ENCODE measurements at regions not wholly inside any gene's neighbourhood (a gene's known extent, or its start where the extent isn't known, plus 50 kb on each side); places are given as distances from the start of the nearest gene placed in this dataset.

DNA sequence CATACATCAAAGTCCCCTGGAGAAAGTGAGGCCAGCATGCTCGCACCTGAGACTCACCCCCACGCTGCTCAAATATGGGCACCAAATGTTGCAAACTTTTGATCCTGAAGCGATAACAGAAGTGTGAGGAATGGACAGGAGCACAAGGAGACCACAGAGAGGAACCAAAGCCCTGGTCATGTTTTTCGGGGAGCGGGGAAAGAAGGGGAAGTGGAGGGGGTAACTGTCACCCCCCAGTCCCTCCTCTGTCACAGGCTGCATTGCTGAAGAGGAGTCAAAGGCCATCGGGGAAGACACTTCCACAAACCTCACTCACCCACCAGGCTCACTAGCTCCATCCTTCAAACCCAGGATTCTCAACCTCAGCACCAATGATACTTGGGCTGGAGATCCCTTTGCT, 182.4 kb downstream of the UACA start:
- H3K79me2 ChIP-seq (replicated peaks; ENCODE audit: insufficient read depth, low read length), result no peaks in the 10 kb centered on the region
- H3K4me3 ChIP-seq (ENCODE audit: low read length), result no peak overlapping the region

DNA sequence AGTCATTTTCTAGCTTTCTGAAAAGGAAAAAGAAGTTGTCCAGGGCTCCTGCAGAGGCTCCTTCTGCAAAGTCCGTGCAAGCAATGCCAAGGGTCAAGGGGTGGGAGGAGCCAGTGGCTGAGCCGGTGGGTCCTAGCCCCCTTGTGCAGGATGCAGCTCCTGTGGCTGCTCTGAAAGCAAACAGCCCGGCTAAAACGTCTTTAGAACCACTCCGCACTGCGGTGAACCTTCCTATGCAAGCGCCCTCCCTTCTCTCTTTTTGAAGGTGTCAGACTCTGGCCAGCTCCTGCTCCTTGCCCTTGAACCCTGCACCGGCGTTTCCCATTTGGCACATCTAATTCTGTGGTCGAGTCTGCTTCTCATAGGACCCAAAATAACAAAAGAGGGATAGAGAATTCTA, 183.1 kb downstream of the UACA start:
- Histone ChIP-seq H4K20me1 (ENCODE audit: insufficient read depth) (no peaks in the 10 kb centered on the region), H3K36me3 (ENCODE audit: insufficient read depth, low read length) (no peaks in the 10 kb centered on the region), H3K9me3 (ENCODE audit: low read length) (no peaks in the 10 kb centered on the region), H3K4me2 (ENCODE audit: low read length) (no peak overlapping the region), H3K9me2 (ENCODE audit: insufficient read depth, low read length) (no peaks in the 10 kb centered on the region), H3K27ac (ENCODE audit: low read length) (no peak overlapping the region), H2AFZ (ENCODE audit: low read depth, low read length) (no peak overlapping the region), H3F3A (ENCODE audit: insufficient read depth, low read length, poor library complexity, severe bottlenecking) (no peaks in the 10 kb centered on the region), H3K9ac (ENCODE audit: low read length) (no peak overlapping the region), H3K27me3 (ENCODE audit: insufficient read depth, low read depth, low read length) (peaks cover 9% of the 10 kb centered on the region), H3K79me2 (replicated peaks; ENCODE audit: insufficient read depth, low read length) (no peaks in the 10 kb centered on the region), H3K4me3 (ENCODE audit: low read length) (no peak overlapping the region)
- TF ChIP-seq POLR2AphosphoS5 (IDR thresholded peaks at IDR 0.05), result no peak
- no peak for TF ChIP-seq EP300 (conservative IDR thresholded peaks at IDR 0.05; ENCODE audit: poor library complexity, severe bottlenecking)
- no peak for TF ChIP-seq TAF1 (IDR thresholded peaks at IDR 0.05; ENCODE audit: low read depth)
- no peak for TF ChIP-seq SMC3 (conservative IDR thresholded peaks at IDR 0.05; ENCODE audit: poor library complexity)
- TF ChIP-seq CTCF (IDR thresholded peaks at IDR 0.05; ENCODE audit: poor library complexity, severe bottlenecking), result no peak
- no peak for TF ChIP-seq MXI1 (conservative IDR thresholded peaks at IDR 0.05; ENCODE audit: poor library complexity, severe bottlenecking)
- TF ChIP-seq, protein P1, sequence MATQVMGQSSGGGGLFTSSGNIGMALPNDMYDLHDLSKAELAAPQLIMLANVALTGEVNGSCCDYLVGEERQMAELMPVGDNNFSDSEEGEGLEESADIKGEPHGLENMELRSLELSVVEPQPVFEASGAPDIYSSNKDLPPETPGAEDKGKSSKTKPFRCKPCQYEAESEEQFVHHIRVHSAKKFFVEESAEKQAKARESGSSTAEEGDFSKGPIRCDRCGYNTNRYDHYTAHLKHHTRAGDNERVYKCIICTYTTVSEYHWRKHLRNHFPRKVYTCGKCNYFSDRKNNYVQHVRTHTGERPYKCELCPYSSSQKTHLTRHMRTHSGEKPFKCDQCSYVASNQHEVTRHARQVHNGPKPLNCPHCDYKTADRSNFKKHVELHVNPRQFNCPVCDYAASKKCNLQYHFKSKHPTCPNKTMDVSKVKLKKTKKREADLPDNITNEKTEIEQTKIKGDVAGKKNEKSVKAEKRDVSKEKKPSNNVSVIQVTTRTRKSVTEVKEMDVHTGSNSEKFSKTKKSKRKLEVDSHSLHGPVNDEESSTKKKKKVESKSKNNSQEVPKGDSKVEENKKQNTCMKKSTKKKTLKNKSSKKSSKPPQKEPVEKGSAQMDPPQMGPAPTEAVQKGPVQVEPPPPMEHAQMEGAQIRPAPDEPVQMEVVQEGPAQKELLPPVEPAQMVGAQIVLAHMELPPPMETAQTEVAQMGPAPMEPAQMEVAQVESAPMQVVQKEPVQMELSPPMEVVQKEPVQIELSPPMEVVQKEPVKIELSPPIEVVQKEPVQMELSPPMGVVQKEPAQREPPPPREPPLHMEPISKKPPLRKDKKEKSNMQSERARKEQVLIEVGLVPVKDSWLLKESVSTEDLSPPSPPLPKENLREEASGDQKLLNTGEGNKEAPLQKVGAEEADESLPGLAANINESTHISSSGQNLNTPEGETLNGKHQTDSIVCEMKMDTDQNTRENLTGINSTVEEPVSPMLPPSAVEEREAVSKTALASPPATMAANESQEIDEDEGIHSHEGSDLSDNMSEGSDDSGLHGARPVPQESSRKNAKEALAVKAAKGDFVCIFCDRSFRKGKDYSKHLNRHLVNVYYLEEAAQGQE (IDR thresholded peaks at IDR 0.05; ENCODE audit: borderline replicate concordance), result no peak
- TF ChIP-seq EZH2 (IDR thresholded peaks at IDR 0.05; ENCODE audit: borderline replicate concordance, insufficient read depth, low read length, poor library complexity, severe bottlenecking), result no peak
- TF ChIP-seq RAD21 (conservative IDR thresholded peaks at IDR 0.05), result no peak

More for the DNA sequence above, 182.4 kb downstream of the UACA start:
- Histone ChIP-seq H2AFZ (ENCODE audit: low read depth, low read length) (no peak overlapping the region), H3K4me2 (ENCODE audit: low read length) (no peak overlapping the region), H3K36me3 (ENCODE audit: insufficient read depth, low read length) (no peaks in the 10 kb centered on the region), H3K27me3 (ENCODE audit: insufficient read depth, low read depth, low read length) (peaks cover 9% of the 10 kb centered on the region), H4K20me1 (ENCODE audit: insufficient read depth) (no peaks in the 10 kb centered on the region), H3K9ac (ENCODE audit: low read length) (no peak overlapping the region), H3K9me3 (ENCODE audit: low read length) (no peaks in the 10 kb centered on the region), H3K27ac (ENCODE audit: low read length) (no peak overlapping the region), H3K9me2 (ENCODE audit: insufficient read depth, low read length) (no peaks in the 10 kb centered on the region), H3F3A (ENCODE audit: insufficient read depth, low read length, poor library complexity, severe bottlenecking) (no peaks in the 10 kb centered on the region)
- TF ChIP-seq SMC3 (conservative IDR thresholded peaks at IDR 0.05; ENCODE audit: poor library complexity) (no peak), MXI1 (conservative IDR thresholded peaks at IDR 0.05; ENCODE audit: poor library complexity, severe bottlenecking) (no peak), CTCF (IDR thresholded peaks at IDR 0.05; ENCODE audit: poor library complexity, severe bottlenecking) (no peak), EP300 (conservative IDR thresholded peaks at IDR 0.05; ENCODE audit: poor library complexity, severe bottlenecking) (no peak), EZH2 (IDR thresholded peaks at IDR 0.05; ENCODE audit: borderline replicate concordance, insufficient read depth, low read length, poor library complexity, severe bottlenecking) (no peak), RAD21 (conservative IDR thresholded peaks at IDR 0.05) (no peak), TAF1 (IDR thresholded peaks at IDR 0.05; ENCODE audit: low read depth) (no peak), POLR2AphosphoS5 (IDR thresholded peaks at IDR 0.05) (no peak)
- TF ChIP-seq, protein P1 (IDR thresholded peaks at IDR 0.05; ENCODE audit: borderline replicate concordance), result no peak

Data from neural cell (in vitro differentiated cells).